ENCODE measurements at regions not wholly inside any gene's neighbourhood (a gene's known extent, or its start where the extent isn't known, plus 50 kb on each side); places are given as distances from the start of the nearest gene placed in this dataset.

DNA sequence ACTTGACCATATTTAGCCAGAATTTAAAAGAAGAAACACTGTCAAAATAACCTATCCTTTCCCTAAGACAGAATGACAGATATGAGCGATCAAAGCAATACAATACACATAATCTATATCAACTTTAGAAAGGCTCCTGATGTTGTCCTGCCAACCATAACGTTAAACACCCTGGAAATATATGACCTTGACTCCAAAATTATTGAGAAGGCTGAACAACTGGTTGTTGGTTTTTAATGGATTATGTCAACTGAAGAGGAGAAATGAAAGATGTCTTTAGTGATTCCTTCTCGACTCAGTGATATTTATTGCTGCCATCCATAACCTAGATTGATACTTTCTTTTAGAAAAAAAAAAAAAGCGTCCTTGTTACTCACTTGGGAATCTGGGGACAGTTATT, 957.2 kb downstream of the SLITRK1 start:
- TF ChIP-seq POLR2AphosphoS5 (IDR thresholded peaks at IDR 0.05; ENCODE audit: insufficient read depth, low read depth, low read length), result no peak
- TF ChIP-seq, protein P1, sequence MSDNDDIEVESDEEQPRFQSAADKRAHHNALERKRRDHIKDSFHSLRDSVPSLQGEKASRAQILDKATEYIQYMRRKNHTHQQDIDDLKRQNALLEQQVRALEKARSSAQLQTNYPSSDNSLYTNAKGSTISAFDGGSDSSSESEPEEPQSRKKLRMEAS (IDR thresholded peaks at IDR 0.05; ENCODE audit: insufficient read depth, insufficient read length), result no peak
- TF ChIP-seq, protein P2, sequence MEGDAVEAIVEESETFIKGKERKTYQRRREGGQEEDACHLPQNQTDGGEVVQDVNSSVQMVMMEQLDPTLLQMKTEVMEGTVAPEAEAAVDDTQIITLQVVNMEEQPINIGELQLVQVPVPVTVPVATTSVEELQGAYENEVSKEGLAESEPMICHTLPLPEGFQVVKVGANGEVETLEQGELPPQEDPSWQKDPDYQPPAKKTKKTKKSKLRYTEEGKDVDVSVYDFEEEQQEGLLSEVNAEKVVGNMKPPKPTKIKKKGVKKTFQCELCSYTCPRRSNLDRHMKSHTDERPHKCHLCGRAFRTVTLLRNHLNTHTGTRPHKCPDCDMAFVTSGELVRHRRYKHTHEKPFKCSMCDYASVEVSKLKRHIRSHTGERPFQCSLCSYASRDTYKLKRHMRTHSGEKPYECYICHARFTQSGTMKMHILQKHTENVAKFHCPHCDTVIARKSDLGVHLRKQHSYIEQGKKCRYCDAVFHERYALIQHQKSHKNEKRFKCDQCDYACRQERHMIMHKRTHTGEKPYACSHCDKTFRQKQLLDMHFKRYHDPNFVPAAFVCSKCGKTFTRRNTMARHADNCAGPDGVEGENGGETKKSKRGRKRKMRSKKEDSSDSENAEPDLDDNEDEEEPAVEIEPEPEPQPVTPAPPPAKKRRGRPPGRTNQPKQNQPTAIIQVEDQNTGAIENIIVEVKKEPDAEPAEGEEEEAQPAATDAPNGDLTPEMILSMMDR (IDR thresholded peaks at IDR 0.05; ENCODE audit: extremely low read depth in 1 of 2, insufficient read depth in 1 of 2, low read depth in 1 of 2, low read length in 2 of 2), result no peak
- TF ChIP-seq GATA2 (IDR thresholded peaks at IDR 0.05; ENCODE audit: insufficient read depth, insufficient read length, low read depth, low read length), result no peak
- no peak for TF ChIP-seq EZH2 (IDR thresholded peaks at IDR 0.05; ENCODE audit: borderline replicate concordance, low read depth, low read length, severe bottlenecking)
- TF ChIP-seq POLR2A (IDR thresholded peaks at IDR 0.05; ENCODE audit: low read depth, low read length), result no peak
- TF ChIP-seq MYC (IDR thresholded peaks at IDR 0.05; ENCODE audit: low read depth, low read length), result no peak

Measured in endothelial cell of umbilical vein (primary cell).